Neural progenitor cell (in vitro differentiated cells): ENCODE measurements at regions not wholly inside any gene's neighbourhood (a gene's known extent, or its start where the extent isn't known, plus 50 kb on each side); places are given as distances from the start of the nearest gene placed in this dataset.

ENCODE experiments used
- DNase-seq: peaks from one replicate; pipeline ENCODE4 v3.0.0-alpha.2; 2016; ENCODE audit warnings: low spot score
- H2AFZ ChIP-seq: fragments of 200-600 bp; sonication (generic); replicated peaks from 2 replicates; pipeline ENCODE4 v1.6.1; 2016; ENCODE audit warnings: antibody characterized with exemption
- H3F3A ChIP-seq: fragments of 200-600 bp; sonication (generic); 2 replicates; pipeline ENCODE4 v1.6.1; 2016; ENCODE audit warnings: antibody characterized with exemption, low read depth
- H3K27ac ChIP-seq: fragments of 200-600 bp; sonication (generic); 2 replicates; pipeline ENCODE4 v1.5.1; 2016; ENCODE audit warnings: mild to moderate bottlenecking
- H3K27me3 ChIP-seq: fragments of 200-600 bp; sonication (generic); 2 replicates; pipeline ENCODE4 v1.6.1; 2016; ENCODE audit warnings: mild to moderate bottlenecking, moderate library complexity
- H3K36me3 ChIP-seq: fragments of 200-600 bp; sonication (generic); 2 replicates; pipeline ENCODE4 v1.5.1; 2016
- H3K4me1 ChIP-seq: fragments of 200-600 bp; sonication (generic); 2 replicates; pipeline ENCODE4 v1.6.1; 2016; ENCODE audit warnings: mixed run types
- H3K4me2 ChIP-seq: fragments of 200-600 bp; sonication (generic); 2 replicates; pipeline ENCODE4 v1.6.1; 2016
- H3K4me3 ChIP-seq: fragments of 200-600 bp; sonication (generic); 2 replicates; pipeline ENCODE4 v1.5.1; 2016
- H3K79me2 ChIP-seq: fragments of 200-600 bp; sonication (generic); 2 replicates; pipeline ENCODE4 v1.6.1; 2016; ENCODE audit warnings: low read depth
- H3K9ac ChIP-seq: fragments of 200-600 bp; sonication (generic); 2 replicates; pipeline ENCODE4 v1.6.1; 2016
- H3K9me3 ChIP-seq: fragments of 200-600 bp; sonication (generic); 2 replicates; pipeline ENCODE4 v1.5.1; 2016; ENCODE audit warnings: low read depth
- H4K20me1 ChIP-seq: fragments of 200-600 bp; sonication (generic); 2 replicates; pipeline ENCODE4 v1.6.1; 2016; ENCODE audit warnings: low read depth
- H3K27ac Mint-ChIP-seq: 3 replicates; pipeline ENCODE4 v1.8.0; 2021; ENCODE audit warnings: mixed read lengths
- H3K27me3 Mint-ChIP-seq: 2 replicates; pipeline ENCODE4 v1.8.0; 2022; ENCODE audit warnings: low read depth, mild to moderate bottlenecking, inconsistent platforms, moderate library complexity, mixed read lengths; ENCODE audit not compliant: insufficient read depth
- H3K36me3 Mint-ChIP-seq: 3 replicates; pipeline ENCODE4 v1.8.0; 2021; ENCODE audit warnings: mixed read lengths
- H3K4me1 Mint-ChIP-seq: 3 replicates; pipeline ENCODE4 v1.8.0; 2021; ENCODE audit warnings: mixed read lengths
- H3K4me3 Mint-ChIP-seq: 3 replicates; pipeline ENCODE4 v1.8.0; 2021; ENCODE audit warnings: mild to moderate bottlenecking, moderate library complexity, mixed read lengths
- H3K9me3 Mint-ChIP-seq: 3 replicates; pipeline ENCODE4 v1.8.0; 2020; ENCODE audit warnings: mixed read lengths
- EZH2 ChIP-seq: fragments of 200-600 bp; sonication (generic); IDR thresholded peaks from 2 replicates; pipeline ENCODE4 v1.6.1; 2017; ENCODE audit warnings: antibody characterized with exemption, mild to moderate bottlenecking, moderate library complexity
- EZH2phosphoT487 ChIP-seq: fragments of 200-600 bp; sonication (generic); IDR thresholded peaks from 2 replicates; pipeline ENCODE4 v1.6.1; 2017; ENCODE audit warnings: antibody characterized with exemption
- TF ChIP-seq, protein P1 (sequence below): fragments of 200-600 bp; sonication (generic); IDR thresholded peaks from 2 replicates; pipeline ENCODE4 v1.5.1; 2017; ENCODE audit warnings: antibody characterized with exemption, mild to moderate bottlenecking

DNA sequence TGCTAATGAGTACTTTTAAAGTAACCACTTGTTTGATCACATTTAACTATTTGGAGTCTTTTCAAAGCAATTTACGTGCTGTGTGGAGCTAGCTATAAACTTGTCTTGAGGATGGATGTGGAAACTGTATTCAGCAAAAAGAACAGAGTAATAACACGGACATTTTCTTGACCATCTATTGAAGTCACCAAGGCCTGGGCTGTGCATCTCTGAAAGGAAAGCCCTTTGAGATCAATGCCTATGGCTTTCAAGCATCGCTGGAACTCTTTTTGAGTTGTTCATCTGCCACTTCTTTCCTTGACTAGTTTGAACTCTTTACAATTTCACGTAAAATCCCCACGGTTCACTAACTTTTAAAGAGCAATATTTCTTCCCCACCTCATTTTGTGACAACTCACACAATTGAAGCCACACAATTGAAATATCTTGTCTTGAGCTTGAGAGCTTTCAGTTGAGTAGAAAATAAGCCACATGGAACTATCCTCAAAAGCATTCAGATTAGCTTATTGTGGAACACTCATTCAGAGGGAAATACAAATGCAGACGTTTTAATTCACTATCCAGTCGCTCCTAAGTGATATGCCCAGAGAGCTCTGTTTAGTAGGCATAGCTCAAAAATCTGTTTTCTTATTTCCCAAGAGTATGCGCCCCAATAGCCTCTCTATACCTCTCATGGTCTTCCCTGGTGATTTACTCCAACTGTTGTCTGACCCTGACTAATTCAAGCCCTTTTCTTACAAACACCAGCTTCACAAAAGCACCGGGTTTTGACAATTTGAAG lies 134.9 kb upstream of the SLITRK2 start:
- no peak overlapping the region for H3K27ac ChIP-seq
- no peaks in the 10 kb centered on the region for H3K79me2 ChIP-seq
- H3K4me2 ChIP-seq = no peak overlapping the region
- Mint-ChIP-seq H3K4me1 (peaks cover 2% of the 10 kb centered on the region), H3K9me3 (no peaks in the 10 kb centered on the region), H3K27me3 (no peaks in the 10 kb centered on the region), H3K27ac (no peak overlapping the region), H3K4me3 (no peak overlapping the region), H3K36me3 (no peaks in the 10 kb centered on the region)
- H3F3A ChIP-seq = no peaks in the 10 kb centered on the region
- H4K20me1 ChIP-seq = no peaks in the 10 kb centered on the region
- no peaks in the 10 kb centered on the region for H3K36me3 ChIP-seq
- peaks cover 3% of the 10 kb centered on the region for H3K9me3 ChIP-seq
- no peak overlapping the region for H3K9ac ChIP-seq
- DNase-seq = no peak
- H3K27me3 ChIP-seq = no peaks in the 10 kb centered on the region
- H3K4me1 ChIP-seq = no peaks in the 10 kb centered on the region
- no peak overlapping the region for H3K4me3 ChIP-seq
- no peak for TF ChIP-seq EZH2
- TF ChIP-seq EZH2phosphoT487 = no peak
- TF ChIP-seq, protein P1, sequence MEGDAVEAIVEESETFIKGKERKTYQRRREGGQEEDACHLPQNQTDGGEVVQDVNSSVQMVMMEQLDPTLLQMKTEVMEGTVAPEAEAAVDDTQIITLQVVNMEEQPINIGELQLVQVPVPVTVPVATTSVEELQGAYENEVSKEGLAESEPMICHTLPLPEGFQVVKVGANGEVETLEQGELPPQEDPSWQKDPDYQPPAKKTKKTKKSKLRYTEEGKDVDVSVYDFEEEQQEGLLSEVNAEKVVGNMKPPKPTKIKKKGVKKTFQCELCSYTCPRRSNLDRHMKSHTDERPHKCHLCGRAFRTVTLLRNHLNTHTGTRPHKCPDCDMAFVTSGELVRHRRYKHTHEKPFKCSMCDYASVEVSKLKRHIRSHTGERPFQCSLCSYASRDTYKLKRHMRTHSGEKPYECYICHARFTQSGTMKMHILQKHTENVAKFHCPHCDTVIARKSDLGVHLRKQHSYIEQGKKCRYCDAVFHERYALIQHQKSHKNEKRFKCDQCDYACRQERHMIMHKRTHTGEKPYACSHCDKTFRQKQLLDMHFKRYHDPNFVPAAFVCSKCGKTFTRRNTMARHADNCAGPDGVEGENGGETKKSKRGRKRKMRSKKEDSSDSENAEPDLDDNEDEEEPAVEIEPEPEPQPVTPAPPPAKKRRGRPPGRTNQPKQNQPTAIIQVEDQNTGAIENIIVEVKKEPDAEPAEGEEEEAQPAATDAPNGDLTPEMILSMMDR = no peak
- no peak overlapping the region for H2AFZ ChIP-seq

DNA sequence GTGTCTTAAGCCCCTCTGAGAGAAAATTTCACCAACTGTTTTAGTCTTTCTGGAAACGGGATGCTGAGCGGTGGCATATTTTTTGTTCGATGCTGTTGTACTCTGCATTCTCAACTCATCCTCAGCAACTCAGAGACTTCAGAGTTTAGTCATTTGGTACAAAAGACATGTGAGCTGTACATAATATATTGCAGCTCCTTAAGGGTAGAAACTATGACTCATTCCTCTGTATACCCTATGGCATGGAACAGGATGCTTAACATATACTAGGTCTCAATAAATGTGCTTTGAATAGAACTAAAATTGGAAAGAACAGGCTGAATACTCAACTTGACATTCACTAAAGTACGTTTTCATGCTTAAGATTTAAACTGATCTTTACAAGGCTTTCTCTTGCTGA lies 130.5 kb upstream of the SLITRK2 start:
- no peak overlapping the region for H3K9ac ChIP-seq
- Mint-ChIP-seq H3K36me3 (no peaks in the 10 kb centered on the region), H3K27me3 (no peaks in the 10 kb centered on the region), H3K27ac (no peak overlapping the region), H3K4me3 (no peak overlapping the region), H3K9me3 (no peaks in the 10 kb centered on the region), H3K4me1 (peaks cover 2% of the 10 kb centered on the region)
- peaks cover 3% of the 10 kb centered on the region for H3K9me3 ChIP-seq
- H3K4me2 ChIP-seq = no peak overlapping the region
- H3K4me3 ChIP-seq = no peak overlapping the region
- no peak overlapping the region for H2AFZ ChIP-seq
- no peak for TF ChIP-seq EZH2
- no peak for TF ChIP-seq EZH2phosphoT487
- TF ChIP-seq, protein P1 = no peak
- no peaks in the 10 kb centered on the region for H3K4me1 ChIP-seq
- DNase-seq = no peak
- H4K20me1 ChIP-seq = no peaks in the 10 kb centered on the region
- no peaks in the 10 kb centered on the region for H3K36me3 ChIP-seq
- no peaks in the 10 kb centered on the region for H3F3A ChIP-seq
- no peak overlapping the region for H3K27ac ChIP-seq
- H3K27me3 ChIP-seq = no peaks in the 10 kb centered on the region
- no peaks in the 10 kb centered on the region for H3K79me2 ChIP-seq

DNA sequence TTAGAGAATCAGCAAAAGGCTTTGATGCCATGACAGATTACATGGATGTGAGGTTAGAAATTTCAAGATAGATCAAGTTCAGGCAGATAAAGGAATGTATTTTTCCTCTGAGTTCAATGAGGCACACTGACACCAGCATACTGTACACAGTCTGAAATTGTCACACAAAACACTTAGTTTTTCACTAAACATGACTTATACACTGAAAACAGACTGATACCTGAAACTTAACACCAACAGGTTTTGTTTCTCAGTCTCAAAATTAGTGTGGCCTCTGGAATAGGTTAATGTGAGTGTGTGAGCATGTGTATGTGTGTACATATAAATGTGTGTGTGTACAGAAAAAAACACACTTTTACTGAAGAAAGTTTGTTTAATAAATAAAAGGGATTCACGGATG lies 129.9 kb upstream of the SLITRK2 start:
- peaks cover 2% of the 10 kb centered on the region for H3K9me3 Mint-ChIP-seq
- H3K36me3 Mint-ChIP-seq = no peaks in the 10 kb centered on the region
- no peak overlapping the region for H3K27ac ChIP-seq
- no peaks in the 10 kb centered on the region for H3K36me3 ChIP-seq
- H3K27ac Mint-ChIP-seq = no peak overlapping the region
- no peaks in the 10 kb centered on the region for H3F3A ChIP-seq
- peaks cover 1% of the 10 kb centered on the region for H3K4me1 Mint-ChIP-seq
- H3K27me3 ChIP-seq = no peaks in the 10 kb centered on the region
- TF ChIP-seq, protein P1 = no peak
- TF ChIP-seq EZH2phosphoT487 (no peak), EZH2 (no peak)
- no peak overlapping the region for H2AFZ ChIP-seq
- peaks cover 3% of the 10 kb centered on the region for H3K9me3 ChIP-seq
- no peaks in the 10 kb centered on the region for H3K79me2 ChIP-seq
- no peak overlapping the region for H3K9ac ChIP-seq
- no peaks in the 10 kb centered on the region for H4K20me1 ChIP-seq
- no peaks in the 10 kb centered on the region for H3K27me3 Mint-ChIP-seq
- H3K4me1 ChIP-seq = no peaks in the 10 kb centered on the region
- no peak overlapping the region for H3K4me3 ChIP-seq
- no peak overlapping the region for H3K4me2 ChIP-seq
- H3K4me3 Mint-ChIP-seq = no peak overlapping the region
- DNase-seq = no peak
